Suprapubic skin (tissue), 4 donors: ENCODE measurements at regions not wholly inside any gene's neighbourhood (a gene's known extent, or its start where the extent isn't known, plus 50 kb on each side); places are given as distances from the start of the nearest gene placed in this dataset.

Experiments used
- DNase-seq, 2 donors: peaks; one replicate each; pipeline ENCODE4 v3.0.0-alpha.2; 2019; ENCODE audit warnings: low spot score in 2 of 2
- H3K27ac ChIP-seq: fragments of 200-600 bp; sonication (generic); one replicate; pipeline ENCODE4 v1.5.1; 2019
- H3K27me3 ChIP-seq: fragments of 200-600 bp; sonication (generic); one replicate; pipeline ENCODE4 v1.5.1; 2019
- H3K36me3 ChIP-seq: fragments of 200-600 bp; sonication (generic); one replicate; pipeline ENCODE4 v1.5.1; 2019
- H3K4me1 ChIP-seq: fragments of 200-600 bp; sonication (generic); one replicate; pipeline ENCODE4 v1.5.1; 2019
- H3K4me3 ChIP-seq: fragments of 200-600 bp; sonication (generic); one replicate; pipeline ENCODE4 v1.5.1; 2019; ENCODE audit warnings: mild to moderate bottlenecking
- H3K9me3 ChIP-seq: fragments of 200-600 bp; sonication (generic); one replicate; pipeline ENCODE4 v1.5.1; 2019
- EP300 ChIP-seq: sonication (generic); formaldehyde crosslinking; IDR thresholded peaks from one replicate; pipeline ENCODE4 v1.6.1; 2017; ENCODE audit warnings: antibody characterized with exemption
- POLR2A ChIP-seq, 2 donors: fragments of 450-650 bp; IDR thresholded peaks; one replicate each; pipeline ENCODE4 v1.6.1; 2017; ENCODE audit warnings: antibody characterized with exemption in 2 of 2, mild to moderate bottlenecking in 2 of 2, moderate library complexity in 2 of 2
- POLR2AphosphoS5 ChIP-seq, 3 donors: sonication (generic); formaldehyde crosslinking; IDR thresholded peaks; one replicate each; pipeline ENCODE4 v1.6.1; 2017; ENCODE audit warnings: antibody characterized with exemption in 3 of 3
- WGBS: methylation state at CpG from one replicate; pipeline ENCODE4 v1.1.5; 2018; 5-methylcytosine and 5-hydroxymethylcytosine counted together
- TF ChIP-seq, protein P1 (sequence below), 2 donors: fragments of 200-600 bp in 1 of 2; fragments of 450-650 bp in 1 of 2; sonication (generic) in 1 of 2; IDR thresholded peaks; one replicate each; pipeline ENCODE4 v1.5.1; 2016 to 2019; ENCODE audit warnings: antibody characterized with exemption in 2 of 2, mild to moderate bottlenecking in 1 of 2, moderate library complexity in 1 of 2

DNA sequence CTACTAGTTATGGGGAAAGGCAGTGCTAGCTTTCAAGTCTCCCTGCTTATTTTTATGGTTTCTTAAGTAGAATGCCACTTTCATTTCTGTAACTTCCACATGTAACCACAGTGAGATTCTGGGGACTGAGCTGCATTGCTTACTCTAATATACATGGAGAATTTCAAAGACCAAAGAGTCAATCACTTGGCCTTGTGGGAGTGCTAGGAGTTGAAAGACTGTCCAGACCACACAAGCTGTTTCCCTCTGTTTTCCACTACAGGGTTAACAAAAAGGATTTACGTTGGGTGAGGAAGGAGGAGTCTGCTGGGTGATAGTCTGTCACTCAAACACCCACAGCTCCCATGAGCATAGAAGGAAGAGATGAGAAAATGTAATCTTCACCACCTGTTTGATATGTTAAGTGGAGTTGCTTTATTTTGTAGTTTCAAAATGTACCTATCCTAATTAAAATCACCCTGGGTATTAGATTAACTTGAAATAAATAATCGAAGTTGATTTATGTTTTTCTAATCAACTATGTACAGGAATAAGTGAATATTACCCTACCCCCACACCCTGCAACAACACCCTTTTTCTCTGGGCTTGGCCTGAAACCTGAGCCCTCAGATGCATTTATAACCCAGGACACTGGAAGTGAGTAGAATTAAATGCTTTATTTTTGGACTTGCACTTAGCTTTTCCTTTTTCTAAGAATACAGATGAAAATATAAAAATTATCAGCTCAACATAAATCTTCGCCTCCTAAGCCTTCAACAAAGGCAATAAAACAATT lies 225.8 kb upstream of the SLC10A2 start:
- Histone ChIP-seq H3K4me1 (no peaks in the 10 kb centered on the region), H3K27ac (no peak overlapping the region), H3K4me3 (no peak overlapping the region), H3K27me3 (no peaks in the 10 kb centered on the region), H3K36me3 (no peaks in the 10 kb centered on the region), H3K9me3 (peaks cover 4% of the 10 kb centered on the region)
- DNase-seq: no peak
- 48% methylated on average over 3 of the region's 3 CpGs for WGBS
- TF ChIP-seq EP300: no peak
- TF ChIP-seq, protein P1, sequence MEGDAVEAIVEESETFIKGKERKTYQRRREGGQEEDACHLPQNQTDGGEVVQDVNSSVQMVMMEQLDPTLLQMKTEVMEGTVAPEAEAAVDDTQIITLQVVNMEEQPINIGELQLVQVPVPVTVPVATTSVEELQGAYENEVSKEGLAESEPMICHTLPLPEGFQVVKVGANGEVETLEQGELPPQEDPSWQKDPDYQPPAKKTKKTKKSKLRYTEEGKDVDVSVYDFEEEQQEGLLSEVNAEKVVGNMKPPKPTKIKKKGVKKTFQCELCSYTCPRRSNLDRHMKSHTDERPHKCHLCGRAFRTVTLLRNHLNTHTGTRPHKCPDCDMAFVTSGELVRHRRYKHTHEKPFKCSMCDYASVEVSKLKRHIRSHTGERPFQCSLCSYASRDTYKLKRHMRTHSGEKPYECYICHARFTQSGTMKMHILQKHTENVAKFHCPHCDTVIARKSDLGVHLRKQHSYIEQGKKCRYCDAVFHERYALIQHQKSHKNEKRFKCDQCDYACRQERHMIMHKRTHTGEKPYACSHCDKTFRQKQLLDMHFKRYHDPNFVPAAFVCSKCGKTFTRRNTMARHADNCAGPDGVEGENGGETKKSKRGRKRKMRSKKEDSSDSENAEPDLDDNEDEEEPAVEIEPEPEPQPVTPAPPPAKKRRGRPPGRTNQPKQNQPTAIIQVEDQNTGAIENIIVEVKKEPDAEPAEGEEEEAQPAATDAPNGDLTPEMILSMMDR (IDR thresholded peaks at IDR 0.05): no peak
- no peak for TF ChIP-seq POLR2A (IDR thresholded peaks at IDR 0.05)
- no peak for TF ChIP-seq POLR2AphosphoS5 (IDR thresholded peaks at IDR 0.05)

DNA sequence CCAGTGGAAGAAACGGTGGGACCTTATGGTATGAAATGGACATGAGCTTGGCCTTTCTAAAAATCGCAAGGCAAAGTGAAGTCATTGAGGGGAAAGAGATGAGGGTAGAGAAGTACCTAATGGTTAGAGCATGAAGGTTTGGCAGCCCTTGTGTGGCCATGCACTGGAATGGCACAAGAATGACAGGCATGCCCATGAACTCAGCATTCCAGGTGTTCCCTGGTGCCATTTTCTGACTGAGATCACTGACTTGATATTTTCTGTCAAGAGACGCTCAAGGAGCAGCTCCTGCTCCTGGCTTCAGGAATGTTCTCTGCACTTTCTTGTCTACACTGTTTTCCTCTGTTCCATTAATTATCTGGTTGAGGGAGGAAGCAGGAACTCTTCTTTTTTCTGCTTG lies 225.0 kb upstream of the SLC10A2 start:
- H3K27me3 ChIP-seq: no peaks in the 10 kb centered on the region
- no peaks in the 10 kb centered on the region for H3K4me1 ChIP-seq
- DNase-seq: no peak
- H3K9me3 ChIP-seq: no peaks in the 10 kb centered on the region
- no peaks in the 10 kb centered on the region for H3K36me3 ChIP-seq
- no peak overlapping the region for H3K27ac ChIP-seq
- TF ChIP-seq POLR2AphosphoS5 (IDR thresholded peaks at IDR 0.05) (no peak), POLR2A (IDR thresholded peaks at IDR 0.05) (no peak), EP300 (no peak)
- TF ChIP-seq, protein P1 (IDR thresholded peaks at IDR 0.05): no peak
- 91% methylated on average over 3 of the region's 3 CpGs for WGBS
- no peak overlapping the region for H3K4me3 ChIP-seq

DNA sequence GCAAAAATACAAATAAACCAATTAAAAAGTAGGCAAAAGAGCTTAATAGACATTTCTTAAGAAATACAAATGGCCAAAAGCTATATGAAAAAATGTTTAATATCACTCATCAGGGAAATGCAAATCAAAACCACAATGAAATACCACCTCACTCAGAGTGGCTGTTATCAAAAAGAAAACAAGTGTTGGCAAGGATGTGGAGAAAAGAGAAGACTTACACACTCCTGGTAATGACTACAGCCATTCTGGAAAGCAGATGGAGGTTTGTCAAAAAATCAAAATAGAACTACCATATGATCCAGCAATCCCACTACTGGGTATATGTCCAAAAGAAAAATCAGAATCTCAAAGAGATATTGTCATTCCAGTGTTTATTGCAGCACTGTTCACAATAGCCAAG lies 223.5 kb upstream of the SLC10A2 start:
- H3K36me3 ChIP-seq: no peaks in the 10 kb centered on the region
- DNase-seq: no peak
- H3K9me3 ChIP-seq: no peaks in the 10 kb centered on the region
- H3K27me3 ChIP-seq: no peaks in the 10 kb centered on the region
- H3K4me3 ChIP-seq: no peak overlapping the region
- H3K4me1 ChIP-seq: no peaks in the 10 kb centered on the region
- no peak overlapping the region for H3K27ac ChIP-seq
- TF ChIP-seq EP300 (no peak), POLR2A (IDR thresholded peaks at IDR 0.05) (no peak), POLR2AphosphoS5 (IDR thresholded peaks at IDR 0.05) (no peak)
- TF ChIP-seq, protein P1 (IDR thresholded peaks at IDR 0.05): no peak

DNA sequence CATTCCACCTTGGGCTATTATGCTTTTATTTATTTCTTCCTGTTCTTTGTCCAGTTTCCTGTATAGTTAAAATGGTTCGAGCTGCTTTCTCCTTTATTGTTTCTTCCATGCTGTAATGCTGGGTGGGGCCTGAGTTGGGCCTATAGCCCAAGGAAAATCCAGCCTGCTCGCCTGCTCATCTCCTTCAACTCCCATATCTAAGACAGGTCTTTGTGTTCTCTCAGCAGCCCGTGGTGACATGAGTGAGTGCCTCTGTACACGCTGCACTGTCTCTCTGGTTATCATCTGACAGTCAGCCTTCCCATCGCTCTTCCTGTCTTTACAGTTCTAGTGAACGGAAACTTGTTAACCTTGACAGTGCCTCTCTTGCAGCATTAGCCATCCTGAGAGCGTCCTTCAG lies 221.9 kb upstream of the SLC10A2 start:
- no peak for DNase-seq
- Histone ChIP-seq H3K27ac (no peak overlapping the region), H3K9me3 (no peaks in the 10 kb centered on the region), H3K36me3 (no peaks in the 10 kb centered on the region), H3K4me3 (no peak overlapping the region), H3K4me1 (no peaks in the 10 kb centered on the region), H3K27me3 (no peaks in the 10 kb centered on the region)
- 57% methylated on average over 7 of the region's 7 CpGs for WGBS
- TF ChIP-seq, protein P1 (IDR thresholded peaks at IDR 0.05): no peak
- TF ChIP-seq EP300 (no peak), POLR2AphosphoS5 (IDR thresholded peaks at IDR 0.05) (no peak), POLR2A (IDR thresholded peaks at IDR 0.05) (no peak)

DNA sequence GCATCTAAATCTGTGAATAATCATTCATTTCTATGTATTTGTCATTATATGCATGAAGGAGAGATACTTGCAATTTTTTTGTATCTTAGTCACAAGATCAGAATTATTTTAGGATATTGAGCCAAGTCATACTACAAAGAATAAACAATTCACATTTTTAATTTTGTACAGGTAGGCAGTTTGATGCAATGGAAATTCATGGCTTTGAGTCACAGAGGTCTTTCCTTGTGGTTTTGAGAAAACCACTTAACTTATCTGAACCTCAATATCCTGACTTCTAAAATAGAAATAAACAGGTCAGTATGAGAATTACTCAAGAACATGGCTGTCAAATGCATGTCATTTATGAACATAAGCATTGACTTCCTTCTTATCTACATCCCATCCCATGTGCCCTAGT lies 221.4 kb upstream of the SLC10A2 start:
- H3K4me3 ChIP-seq: no peak overlapping the region
- H3K27ac ChIP-seq: no peak overlapping the region
- no peaks in the 10 kb centered on the region for H3K27me3 ChIP-seq
- DNase-seq: no peak
- no peaks in the 10 kb centered on the region for H3K4me1 ChIP-seq
- H3K9me3 ChIP-seq: no peaks in the 10 kb centered on the region
- TF ChIP-seq POLR2A (IDR thresholded peaks at IDR 0.05) (no peak), EP300 (no peak), POLR2AphosphoS5 (IDR thresholded peaks at IDR 0.05) (no peak)
- TF ChIP-seq, protein P1 (IDR thresholded peaks at IDR 0.05): no peak
- H3K36me3 ChIP-seq: no peaks in the 10 kb centered on the region
